NOMO-1 treated with dmso at 0.1 percent for 144 hours (cell line): ENCODE measurements at regions not wholly inside any gene's neighbourhood (a gene's known extent, or its start where the extent isn't known, plus 50 kb on each side); places are given as distances from the start of the nearest gene placed in this dataset.

Experiments
- DNase-seq: peaks from one replicate; lab custom pipeline; 2025; ENCODE audit not compliant: unreplicated experiment; lab: John Stamatoyannopoulos, UW

DNA sequence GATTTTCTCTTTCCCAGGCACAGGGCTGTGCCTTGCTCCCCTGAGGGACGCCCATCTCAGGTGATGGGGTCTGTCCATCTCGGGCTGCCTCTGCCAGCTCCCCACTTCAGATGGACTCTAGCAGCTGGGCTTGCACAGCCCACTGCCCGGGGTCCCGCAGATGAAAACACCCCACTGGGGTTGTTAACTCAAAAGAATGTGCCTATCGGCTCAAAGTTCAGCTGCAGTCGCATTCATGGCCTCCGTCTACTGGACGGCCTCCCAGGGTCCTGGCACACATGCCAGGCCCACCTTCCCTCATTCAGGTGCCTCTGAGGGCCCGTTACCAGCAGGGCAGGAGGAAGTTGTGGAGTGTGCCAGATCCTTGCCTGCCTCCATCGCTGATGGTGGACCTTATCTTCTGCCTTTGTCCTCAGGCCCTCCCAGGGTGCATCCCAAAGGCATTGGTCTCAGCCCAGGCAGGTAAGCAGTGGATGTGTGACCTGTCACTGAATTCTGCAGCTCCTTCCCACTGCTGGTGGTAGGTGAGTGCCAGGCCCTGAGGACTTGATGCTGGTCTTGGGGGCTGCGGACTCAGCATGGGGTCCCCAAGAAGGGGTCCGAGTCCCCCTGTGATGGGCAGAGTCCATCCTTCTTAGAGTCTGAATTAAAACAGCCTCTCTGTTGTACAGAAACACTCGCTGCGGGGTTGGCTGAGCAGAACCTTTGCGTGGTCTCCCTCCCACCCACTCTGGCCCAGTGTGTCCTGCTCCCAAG is 324.6 kb upstream of the DIO3 start:
- DNase-seq: no peak

DNA sequence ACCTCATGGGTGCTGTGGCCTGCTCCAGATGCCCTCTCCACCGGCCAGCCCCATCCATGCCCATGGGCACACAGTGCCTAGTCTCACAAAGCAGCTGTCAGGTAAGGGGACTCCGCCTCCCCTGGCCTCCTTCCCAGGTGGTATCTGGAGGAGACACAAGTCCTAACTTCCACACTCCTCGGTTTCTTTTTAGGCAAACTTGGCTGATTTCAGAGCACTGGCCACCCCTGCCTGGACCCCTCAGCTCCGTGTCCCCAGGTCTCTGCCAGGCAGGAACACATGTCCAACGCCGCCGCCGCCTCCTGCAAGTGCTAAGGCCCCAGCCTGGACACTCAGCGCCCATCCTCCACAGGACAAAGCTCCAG is 324.1 kb upstream of the DIO3 start:
- no peak for DNase-seq

DNA sequence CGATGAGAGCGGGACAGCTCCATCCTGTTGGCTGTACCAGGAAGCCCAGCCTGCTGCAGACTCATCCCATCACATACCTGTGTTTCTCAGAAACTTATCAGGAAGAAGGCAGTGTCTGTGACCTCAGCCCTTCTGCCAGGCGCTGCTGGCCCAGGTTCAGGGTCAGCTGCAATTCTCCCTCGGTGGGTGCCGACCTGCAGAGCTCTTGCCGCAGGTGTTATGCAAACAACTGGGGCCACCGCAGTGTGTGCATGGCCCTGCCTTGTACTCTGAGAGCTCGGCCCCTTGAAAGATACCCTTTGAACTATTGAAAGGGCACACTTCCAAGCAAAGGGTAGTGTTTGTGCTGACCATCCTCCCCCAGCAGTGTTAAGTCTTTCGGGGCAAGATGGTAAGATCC is 322.2 kb upstream of the DIO3 start:
- DNase-seq: no peak

DNA sequence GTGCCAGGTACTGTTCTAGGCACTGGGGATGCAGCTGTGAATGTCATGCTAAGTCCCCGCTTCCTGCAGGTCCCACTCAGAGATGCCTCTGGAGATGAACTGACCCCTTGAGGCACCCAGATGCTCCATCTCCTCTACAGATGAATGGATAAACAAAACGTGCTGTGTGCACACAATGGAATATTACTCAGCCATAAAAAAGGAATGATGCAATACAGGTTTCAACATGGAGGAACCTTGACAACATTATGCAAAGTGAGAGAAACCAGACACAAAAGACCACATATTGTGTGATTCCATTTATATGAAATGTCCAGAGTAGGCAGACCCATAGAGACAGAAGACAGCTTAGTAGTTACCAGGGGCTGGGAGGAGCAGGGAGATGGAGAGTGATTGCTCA is 320.1 kb upstream of the DIO3 start:
- no peak for DNase-seq

DNA sequence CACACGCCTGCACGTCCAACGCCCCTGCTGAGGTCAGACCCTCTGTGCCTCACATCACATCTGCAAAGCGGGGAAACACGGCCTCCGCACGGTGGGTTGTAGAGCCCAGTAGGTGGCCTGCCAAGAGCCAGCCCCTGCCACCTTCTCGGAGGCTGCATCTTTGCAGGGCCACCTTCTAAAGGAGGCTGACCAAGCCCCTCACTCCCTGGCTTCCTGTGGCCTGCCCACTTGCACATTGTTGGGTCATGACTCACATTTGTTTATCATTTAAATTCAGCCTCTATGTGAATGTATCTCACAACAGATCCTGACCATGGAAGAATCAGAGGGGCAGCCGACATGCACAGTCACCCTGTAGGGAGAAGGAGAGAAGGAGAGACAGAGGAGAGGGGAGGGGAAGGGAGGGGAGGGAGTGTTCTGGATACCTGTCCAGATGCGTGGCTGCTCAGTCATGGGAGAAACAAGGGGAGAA is 319.5 kb upstream of the DIO3 start:
- no peak for DNase-seq

DNA sequence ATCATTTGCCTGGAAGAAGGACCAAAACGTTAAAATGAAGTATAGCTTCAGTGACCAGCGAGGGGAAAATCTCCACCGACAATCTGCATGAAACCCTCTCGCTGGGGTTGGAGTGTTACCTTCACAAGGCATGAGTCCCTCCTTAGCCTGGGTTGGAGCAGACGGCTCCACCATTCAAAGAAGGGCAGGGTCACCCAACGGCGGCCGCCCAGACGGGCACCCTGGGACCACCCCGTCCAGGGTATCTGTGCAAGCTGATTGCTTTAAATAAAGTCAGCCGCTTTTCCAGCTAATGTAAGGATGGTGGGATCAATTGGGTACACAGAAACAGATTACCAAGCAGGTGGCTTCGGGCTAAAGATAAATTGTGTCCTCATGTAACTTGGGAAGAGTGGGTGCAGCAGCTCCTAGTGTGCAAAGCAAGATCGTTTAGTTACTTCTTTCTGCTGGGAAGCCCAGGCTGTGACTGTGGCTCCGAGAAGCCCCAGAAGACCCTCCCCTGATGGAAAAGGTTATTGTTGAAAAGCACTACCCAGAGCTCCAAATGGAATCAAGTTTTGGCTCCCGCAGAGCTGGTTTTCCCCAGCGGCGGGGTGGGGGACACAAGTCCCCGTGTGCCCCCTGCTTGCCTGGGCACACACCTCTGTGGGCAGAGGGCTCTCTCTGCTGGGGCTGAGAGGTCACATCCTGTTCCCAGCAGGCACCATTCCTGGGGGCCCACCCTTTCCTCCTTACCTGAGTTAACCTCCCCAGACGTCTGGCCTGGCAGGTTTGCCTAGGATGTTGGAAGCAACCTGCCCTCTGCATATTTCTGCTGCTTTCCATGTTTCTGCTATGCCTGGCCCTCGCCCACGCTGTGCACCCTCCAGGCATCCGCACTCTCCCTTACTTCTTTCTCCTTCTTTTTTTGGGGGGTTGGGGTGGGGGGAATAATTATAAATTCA is 318.6 kb upstream of the DIO3 start:
- DNase-seq: no peak

DNA sequence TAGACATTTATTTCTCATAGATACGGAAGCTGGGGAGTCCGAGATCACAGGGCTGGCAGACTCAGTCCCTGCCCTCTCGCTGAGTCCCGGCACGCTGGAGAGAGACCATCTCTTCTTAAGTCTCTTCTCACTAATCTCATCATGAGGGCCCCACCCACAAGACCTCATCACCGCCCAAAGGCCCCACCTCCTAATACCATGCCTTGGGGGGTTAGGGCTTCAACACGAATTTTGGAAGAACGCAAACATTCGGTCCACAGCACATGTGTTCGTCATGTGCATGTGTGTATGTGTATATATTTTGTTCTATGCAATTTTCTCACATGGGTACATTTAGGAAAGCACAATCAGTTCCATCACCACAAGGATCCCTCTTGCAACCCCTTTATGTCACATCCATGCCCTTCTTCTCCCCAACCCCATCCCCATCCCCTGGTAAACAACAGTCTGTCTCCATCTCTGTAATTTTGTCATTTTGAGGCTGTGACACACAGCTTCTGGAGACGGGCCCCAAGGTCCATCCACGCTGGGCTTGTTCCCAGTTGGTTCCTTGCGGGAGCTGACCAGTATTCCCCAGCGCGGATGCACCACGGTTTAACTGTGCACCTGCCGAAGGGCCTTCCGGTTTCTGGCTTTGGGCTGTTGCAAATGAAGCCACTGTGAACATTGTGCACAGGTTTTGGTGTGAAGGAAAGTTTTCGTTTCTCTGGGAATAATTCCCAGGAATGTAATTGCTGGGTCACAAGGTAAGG is 317.5 kb upstream of the DIO3 start:
- no peak for DNase-seq

DNA sequence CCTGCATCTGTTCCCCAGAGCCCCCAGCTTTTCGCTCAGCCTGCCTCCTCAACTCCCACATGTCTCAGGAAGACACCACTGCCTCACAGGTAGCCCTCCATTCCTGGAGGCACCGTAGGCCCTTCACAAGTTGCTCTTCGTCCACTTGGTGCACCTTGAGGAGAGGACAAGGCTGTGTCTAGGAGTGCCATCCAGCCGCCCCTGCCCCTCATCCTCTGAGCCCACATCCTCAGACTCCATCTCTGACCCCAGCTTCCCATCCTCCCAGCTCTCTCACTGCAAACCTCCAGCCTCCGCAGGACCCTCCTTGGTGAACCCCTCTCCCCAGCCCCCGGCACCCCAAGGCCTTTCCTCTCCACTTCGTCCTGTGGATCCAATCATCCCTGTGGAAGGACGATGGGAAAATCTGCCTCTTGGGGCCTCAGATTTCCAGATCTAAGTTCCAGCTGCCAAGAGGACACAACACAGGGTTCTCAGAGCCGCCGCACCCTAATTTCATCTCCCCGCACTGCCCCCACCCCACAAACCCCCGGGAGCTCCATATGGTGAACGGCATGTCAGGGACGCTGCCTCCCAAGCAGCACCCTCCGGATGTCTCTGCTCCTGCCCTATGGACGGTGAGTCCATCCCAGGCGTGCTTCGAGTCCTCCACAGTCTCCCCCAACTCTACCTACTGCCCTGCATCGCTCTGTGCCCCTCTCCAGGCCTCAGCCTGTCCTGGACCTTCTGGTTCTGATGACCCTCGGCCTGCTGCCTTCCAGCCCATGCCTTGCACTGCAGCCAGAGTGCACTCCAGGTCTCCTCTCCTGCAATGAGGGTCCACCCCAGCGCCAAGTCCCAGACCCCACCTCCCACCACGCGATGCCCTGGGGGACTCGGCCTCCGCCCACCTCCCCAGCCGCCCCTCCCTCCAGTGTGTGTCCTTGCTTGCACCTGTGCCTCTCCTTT is 314.1 kb upstream of the DIO3 start:
- DNase-seq: no peak

DNA sequence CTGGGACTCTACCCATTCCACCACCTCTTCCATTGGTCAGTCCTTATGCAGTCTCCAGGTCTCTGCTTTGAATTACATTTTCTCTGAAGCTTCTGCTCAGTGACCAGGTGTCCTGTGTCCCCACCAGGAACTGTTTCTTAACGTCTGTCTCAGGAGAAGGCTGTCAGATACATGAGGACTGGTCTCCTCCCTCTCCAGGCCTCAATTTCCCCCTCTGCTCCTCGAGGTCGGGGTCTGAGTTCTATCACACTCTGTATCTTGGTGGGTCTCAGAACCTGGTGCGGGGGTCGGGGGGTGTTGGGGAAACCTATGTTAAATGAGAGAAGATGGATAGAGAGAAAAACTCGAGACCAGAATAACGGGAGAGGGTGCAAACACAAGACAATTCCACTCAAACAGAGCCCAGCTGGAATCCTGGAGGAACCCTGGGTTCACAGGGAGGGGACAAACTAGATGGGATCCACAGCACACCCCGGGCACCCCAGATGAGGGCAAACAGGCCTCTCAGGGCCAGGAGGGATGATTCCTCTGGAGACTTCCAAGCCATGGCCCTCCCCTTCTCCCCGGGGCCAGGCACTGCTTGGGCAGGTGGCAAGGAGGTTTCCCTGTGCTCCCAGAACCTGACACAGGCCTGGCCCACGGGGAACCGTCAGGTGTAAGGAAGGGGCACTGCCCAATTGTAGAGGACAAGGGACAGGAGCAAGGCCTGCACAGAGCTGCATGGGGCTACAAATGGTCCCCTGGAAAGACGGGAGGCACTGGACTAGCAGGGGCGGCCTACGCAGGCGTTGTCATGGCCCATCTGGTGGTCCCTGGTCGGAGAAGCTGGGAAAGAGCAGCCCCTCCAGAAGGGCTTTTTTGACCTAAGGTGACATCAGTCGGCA is 313.2 kb upstream of the DIO3 start:
- DNase-seq: no peak

DNA sequence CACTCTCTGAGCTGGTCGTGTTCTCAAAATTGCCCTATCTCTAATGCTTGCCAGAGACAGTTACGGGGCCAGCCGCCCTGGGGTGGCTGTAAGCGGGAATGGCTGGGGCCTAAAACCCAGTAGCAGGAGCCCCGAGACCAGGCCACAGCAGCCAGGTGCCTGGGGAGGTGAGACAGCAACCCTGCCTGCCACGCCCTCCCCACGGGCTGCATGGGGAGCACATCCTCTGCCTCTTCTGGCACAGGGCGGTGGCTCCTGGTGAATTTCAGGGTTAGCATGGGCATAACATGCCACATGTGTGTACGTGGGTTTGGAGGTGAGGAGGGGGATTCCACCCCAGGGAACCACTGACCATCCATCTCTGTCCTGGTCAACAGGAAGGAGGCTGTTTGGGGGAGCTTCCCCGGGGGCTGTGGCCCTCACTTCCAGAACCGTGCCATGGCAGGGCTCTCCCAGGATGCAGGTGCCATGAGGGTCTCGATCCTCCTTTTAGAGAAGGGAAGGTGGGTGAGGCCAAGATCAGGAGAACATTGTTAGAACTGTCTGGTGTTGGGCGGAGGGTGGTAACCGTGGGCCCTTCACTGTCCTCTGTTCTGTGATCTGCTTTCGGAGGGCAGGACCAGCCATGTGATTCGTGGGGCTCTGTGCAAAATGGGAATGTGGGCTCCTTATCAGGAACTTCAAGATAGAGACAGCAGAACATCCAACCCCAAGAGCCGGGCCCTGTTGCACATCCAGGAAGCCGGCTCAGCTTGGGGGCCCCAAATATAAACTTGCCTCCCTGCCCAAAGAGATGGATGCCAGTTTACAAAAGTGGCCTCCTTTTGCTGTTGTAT is 312.2 kb upstream of the DIO3 start:
- DNase-seq: no peak

DNA sequence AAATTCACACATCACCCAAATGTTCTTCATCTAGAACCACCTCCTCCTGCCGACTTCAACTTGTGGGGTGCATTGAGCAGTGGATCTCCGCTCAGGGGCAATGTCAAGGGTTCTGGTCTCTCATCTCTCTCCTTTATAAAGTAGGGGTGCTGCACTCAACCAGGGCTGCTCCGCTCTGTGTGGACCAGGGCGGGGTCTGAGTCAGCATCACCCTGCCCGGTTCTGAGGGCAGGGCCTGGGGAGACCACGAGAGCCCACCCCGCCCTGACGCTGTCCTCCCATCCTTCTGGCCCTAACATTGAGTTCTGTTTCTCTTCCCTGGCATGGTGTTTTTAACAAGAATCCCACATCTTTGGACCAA is 311.6 kb upstream of the DIO3 start:
- no peak for DNase-seq

DNA sequence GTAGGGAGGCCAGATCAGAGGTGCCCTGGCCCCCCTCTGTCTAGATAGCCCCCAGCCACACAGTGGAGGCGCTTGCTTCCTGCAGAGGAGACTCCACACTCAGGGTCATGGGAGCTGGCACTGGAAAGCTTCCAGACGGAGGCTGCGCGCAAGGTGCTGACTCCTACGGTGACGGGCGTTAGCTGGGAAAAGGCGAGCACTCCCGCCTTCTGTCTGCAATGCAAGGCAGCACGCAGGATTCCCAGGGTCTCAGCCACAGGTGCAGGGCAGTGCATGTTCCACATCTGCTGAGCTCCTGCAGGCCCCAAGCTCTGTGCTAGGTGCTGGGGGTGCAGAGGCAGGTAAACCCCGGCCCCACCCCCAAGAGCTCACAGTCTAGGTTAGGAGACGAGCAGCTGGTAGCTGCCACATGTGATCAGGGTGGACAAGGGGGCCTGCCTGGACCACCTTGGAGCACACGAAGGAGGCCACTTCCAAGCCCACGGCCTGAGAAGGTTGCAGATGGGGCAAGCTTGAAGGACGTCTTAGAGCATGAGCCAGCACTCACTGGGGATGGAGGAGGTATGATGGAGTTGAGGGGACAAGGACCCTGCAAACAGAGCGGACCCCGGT is 310.9 kb upstream of the DIO3 start:
- DNase-seq: no peak

DNA sequence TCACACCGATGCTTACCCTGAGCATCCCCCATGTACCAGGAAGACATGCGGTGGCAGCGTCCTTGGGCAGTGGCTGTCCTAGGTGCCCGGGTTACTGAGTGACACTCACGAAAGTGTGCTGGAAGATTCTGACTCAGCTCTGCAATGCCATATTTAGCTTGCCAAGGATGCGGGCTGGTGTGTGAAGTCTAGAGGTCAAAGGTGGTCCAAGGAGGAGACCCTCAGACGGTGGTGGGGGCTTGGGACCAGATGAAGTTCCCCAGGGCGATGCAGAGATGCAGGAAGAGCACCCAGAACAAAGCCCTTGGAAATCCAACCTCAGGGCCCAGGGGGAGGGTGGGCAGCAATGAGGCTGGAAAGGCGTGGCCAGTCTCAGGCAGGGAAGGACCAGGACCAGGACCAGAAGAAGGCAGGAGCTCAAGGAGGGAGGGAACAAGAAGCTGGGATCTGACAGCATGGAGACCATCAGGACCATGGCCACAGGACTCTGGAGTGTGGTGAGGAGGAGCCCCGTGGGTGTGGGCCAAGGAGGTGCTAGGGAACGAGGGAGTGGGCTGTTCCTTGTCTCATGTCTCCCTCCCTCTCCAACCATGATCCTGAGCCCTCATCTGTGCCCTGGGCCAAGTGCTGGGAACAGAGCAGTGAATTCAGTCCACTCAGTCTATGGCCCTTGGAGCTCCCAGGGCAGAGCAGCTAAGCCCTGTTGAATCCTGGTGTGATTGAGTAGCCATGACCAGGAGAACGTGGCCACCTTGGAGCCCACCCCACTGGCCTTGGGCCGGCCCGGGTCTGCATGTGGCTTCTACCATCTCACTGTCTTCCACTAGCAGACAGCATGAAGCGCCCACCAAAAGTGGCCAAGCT is 310.1 kb upstream of the DIO3 start:
- no peak for DNase-seq

DNA sequence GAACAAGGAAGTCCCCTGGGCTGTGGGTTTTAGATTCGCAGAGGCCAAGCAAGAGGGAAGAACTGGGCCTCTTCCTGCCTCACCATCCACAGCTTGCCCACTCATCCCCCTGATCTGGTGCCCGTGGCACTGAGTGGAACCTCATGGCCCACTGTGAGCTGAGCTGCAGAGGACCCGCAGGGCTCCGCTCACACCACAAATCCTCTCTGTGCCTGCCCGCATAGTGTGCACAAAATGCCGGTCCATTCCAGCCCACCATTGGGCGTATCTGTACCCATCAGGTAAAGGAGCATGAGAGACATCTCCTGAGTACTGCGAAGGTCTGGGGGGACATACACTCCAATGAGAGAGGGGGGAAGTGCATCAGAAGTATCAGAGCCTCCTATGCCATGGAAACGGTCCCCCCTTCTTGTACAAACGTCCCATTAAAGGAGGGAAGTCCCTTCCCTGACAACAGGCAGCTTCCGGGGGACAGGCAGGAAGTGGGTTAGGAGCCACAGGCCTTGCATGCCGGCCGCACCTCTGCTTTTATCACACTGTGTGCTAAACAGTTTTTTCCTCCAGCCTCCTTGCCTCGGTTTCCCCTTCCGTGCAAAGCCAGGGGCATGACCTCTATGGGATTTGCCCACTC is 309.4 kb upstream of the DIO3 start:
- DNase-seq: no peak

DNA sequence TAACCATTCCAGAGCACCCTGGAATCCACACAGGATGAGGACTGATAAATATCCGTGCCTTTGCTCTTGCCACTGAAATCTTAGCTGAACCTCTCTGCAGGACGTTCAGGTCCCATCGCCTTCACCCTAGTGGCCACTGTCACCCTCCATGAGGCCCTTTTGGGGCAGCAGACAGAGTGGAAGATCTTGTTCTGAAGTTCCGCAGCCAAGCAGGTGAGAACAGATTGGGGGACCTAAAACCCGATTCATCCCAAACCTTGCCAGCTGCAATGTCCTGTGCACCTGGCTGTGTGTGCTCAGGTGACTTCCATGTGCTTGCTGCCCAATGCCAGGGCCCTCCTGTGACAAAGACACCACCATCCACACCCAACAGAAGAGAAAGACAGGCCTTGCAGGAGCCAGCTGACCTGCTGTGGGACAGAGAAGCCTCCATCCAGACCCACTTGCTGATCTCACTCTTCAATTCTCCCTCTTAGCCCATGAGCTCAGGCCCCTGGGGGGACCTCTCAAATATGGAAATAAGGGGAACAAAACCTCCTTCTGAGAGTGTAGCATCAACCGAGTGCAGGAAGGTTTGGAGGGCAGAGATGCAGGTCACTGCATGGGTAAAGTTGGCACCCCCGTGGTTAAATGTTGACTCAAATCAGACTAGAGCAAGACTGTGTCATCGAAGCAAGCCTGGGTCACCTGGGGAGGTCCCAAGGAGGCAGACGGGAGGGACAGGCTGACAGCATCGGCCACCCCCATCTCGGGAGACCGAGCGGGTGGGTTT is 308.7 kb upstream of the DIO3 start:
- DNase-seq: no peak

DNA sequence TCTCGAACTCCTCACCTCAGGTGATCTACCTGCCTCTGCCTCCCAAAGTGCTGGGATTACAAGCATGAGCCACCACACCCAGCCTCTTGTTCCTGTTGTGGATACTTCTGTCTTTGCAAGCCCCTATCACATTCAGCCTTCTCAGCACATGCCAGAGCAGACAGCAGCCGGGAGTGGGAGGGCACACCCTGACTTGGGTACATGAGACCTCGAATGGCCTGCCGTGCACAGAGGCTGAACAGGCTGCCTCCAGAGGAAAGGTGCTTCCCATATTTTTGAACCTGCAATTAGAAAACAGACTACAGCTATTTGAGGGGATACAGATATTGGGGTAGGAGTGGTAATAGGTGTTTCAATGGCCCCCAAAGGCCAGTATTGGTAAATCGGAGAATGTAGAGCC is 307.3 kb upstream of the DIO3 start:
- no peak for DNase-seq
